H1 (cell line): ENCODE measurements at regions not wholly inside any gene's neighbourhood (a gene's known extent, or its start where the extent isn't known, plus 50 kb on each side); places are given as distances from the start of the nearest gene placed in this dataset.

Experiments used
- MAFK ChIP-seq: IDR thresholded peaks from 2 replicates; pipeline ENCODE4 v1.6.1; 2012; ENCODE audit warnings: low read depth, mild to moderate bottlenecking, improper control_type of control experiment, low read length
- NANOG ChIP-seq: IDR thresholded peaks from 2 replicates; pipeline ENCODE4 v1.6.1; 2011; ENCODE audit warnings: low read length, low read depth, mild to moderate bottlenecking, inconsistent platforms; ENCODE audit not compliant: insufficient read depth, poor library complexity, severe bottlenecking
- SP2 ChIP-seq: IDR thresholded peaks from 2 replicates; pipeline ENCODE4 v1.6.1; 2012; ENCODE audit warnings: mild to moderate bottlenecking, low read length, inconsistent platforms
- SUZ12 ChIP-seq: fragments of 200-600 bp; sonication (generic); IDR thresholded peaks from 2 replicates; pipeline ENCODE4 v1.6.1; 2012; ENCODE audit warnings: mild to moderate bottlenecking, inconsistent platforms, low read length, moderate library complexity, mixed read lengths
- TAF7 ChIP-seq: optimal IDR thresholded peaks from 2 replicates; pipeline ENCODE3; 2011; ENCODE audit warnings: low read depth, mild to moderate bottlenecking, inconsistent platforms, low read length, moderate library complexity, borderline replicate concordance
- TCF12 ChIP-seq: IDR thresholded peaks from 2 replicates; pipeline ENCODE4 v1.6.1; 2011; ENCODE audit warnings: low read depth, mild to moderate bottlenecking, low read length

GRCh38 chr17:64783556-64784352 lies 121.6 kb upstream of the SMURF2 start (continued):
- TF ChIP-seq MAFK: no peak
- TF ChIP-seq TAF7: no peak
- no peak for TF ChIP-seq NANOG
- TF ChIP-seq SUZ12: no peak
- no peak for TF ChIP-seq SP2
- no peak for TF ChIP-seq TCF12
